GM21529 (cell line): ENCODE measurements at regions not wholly inside any gene's neighbourhood (a gene's known extent, or its start where the extent isn't known, plus 50 kb on each side); places are given as distances from the start of the nearest gene placed in this dataset.
A peak's percentile ranks its signal among the peaks of the same experiment; 100 is the strongest.

ENCODE experiments used
- ATAC-seq: cut with Tn5 transposase; IDR thresholded peaks from one replicate; pipeline ENCODE4 v1.9.1; 2021; ENCODE audit not compliant: unreplicated experiment

- no peak for ATAC-seq
These were observed 119.0 kb upstream of the WDR17 start for GRCh38 chr4:175946472-175947116.

- ATAC-seq: no peak
These were observed 118.4 kb upstream of the WDR17 start for GRCh38 chr4:175947117-175947722.

DNA sequence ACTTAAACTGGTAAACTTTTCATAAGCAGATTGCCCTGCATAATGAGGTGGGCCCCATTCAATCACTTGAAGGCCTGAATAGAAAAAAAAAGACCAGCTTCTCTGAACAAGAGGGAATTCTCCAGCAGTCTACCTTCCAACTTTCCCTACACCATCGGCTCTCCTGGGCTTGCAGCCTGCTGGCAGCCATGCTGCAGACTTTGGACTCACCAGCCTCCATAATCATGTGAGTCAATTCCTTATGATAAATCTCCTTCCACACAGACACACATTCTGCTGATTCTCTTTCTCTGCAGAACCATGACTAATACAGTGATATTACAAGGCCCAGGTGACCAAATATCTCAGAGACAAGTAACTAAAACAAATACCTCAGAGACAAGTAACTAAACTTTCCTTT is 113.8 kb upstream of the WDR17 start:
- no peak for ATAC-seq

DNA sequence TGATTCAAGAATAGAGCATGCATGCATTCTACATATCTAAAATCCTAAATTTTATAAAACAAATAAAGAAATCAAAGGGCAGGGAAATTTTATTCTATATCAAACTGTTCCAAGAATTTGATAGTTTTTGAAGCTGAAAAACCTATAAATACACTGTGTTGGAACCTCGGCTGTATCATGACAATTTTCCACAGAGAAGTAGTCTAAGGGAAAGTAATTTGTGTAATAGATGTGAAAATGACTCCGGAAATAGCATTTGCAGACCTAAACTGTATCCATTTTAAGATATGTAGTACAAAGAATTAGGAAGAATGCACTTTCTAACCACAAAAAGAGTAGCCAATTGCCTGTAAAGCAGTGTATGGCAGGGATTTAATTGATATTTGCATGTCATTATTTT is 112.5 kb upstream of the WDR17 start:
- ATAC-seq: no peak

DNA sequence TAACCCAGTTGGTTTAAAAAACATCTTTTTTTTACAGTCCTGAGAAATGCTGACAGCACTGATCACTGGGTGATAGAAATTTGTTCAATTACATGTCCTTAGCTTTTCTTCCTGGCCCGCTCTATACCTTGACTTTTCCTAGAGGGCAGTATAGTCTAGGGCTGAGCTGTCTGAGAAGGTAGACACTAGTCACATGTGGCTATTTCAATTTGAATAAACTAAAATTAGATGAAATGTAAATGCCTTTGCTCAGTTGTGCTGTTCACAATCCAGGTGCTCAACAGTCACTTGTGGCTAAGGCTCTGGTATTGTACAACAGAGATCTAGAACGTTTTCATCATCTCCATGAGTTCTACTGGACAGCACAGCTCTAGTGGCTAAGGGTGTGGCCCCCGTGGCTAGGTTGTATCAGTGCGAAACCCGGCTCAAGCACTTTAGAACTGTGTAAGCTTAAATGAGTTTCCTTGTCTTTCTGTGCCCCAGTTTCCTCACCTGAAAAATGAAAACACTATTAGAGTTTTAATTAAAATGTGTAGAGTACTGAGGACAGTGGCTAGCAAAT is 111.6 kb upstream of the WDR17 start:
- peak; percentile 89 for ATAC-seq

- ATAC-seq: no peak
These were observed 111.0 kb upstream of the WDR17 start for GRCh38 chr4:175954685-175955084.

DNA sequence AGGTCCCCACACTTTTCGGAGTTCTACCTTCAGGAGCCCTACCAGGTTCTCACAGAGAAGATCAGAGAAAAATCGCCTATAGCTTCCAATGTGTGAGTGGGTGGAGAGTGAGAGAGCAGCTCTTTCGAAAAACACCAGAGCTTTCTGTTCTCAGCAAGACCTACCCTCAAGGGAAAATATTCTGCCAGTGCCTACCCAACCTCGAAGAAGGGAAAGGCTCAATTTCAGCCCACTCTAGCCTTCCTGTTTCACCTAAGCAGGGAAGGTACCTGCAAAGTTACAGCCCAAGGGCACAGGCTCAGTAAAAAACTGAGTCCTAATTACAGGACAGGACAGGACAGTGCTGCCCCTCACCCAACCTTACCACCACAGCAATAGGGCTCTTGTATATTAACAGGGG is 104.0 kb upstream of the WDR17 start:
- peak; percentile 94 for ATAC-seq

GRCh38 chr4:175970072-175970471 is 95.6 kb upstream of the WDR17 start:
- no peak for ATAC-seq

DNA sequence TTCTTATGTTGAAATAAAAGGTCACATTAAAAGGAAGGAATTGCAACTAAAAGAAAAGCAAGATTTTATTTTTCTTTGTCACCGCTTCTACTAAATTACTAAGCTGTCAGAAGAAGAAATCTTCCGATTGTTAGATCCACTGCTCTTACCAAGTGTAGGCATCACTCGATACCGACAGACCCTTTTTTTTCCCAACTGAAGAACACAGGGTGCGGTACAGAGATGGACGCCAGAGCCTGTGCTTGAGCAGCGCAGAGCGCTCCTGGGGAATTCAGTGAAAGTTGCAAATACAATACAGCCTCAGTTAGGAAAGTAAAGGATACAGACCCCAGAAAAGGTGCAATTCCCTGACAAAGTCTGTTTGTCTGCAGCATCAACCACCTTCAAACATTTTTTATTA is 94.9 kb upstream of the WDR17 start:
- no peak for ATAC-seq

GRCh38 chr4:175971388-175972179 is 94.1 kb upstream of the WDR17 start:
- ATAC-seq: no peak

- no peak for ATAC-seq
These were observed 92.4 kb upstream of the WDR17 start for GRCh38 chr4:175973027-175973923.

DNA sequence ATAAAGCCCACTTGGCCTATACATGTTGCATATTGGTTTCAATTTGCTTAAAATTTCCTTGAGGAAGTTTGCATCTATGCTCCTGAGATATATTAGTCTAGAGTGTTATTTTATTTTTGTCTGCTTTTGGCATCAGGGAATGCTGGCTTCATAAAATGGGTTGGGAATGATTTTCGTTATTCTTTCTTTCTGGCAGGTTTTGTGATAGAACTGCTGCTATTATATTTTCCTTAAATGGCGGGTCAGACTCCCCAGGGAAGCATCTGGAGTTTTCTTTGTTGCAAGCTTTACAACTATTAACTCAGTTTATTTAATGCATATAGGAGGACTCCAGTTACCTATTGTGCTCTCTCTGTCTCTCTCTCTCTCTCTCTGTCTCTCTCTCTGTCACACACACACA is 82.0 kb upstream of the WDR17 start:
- no peak for ATAC-seq

DNA sequence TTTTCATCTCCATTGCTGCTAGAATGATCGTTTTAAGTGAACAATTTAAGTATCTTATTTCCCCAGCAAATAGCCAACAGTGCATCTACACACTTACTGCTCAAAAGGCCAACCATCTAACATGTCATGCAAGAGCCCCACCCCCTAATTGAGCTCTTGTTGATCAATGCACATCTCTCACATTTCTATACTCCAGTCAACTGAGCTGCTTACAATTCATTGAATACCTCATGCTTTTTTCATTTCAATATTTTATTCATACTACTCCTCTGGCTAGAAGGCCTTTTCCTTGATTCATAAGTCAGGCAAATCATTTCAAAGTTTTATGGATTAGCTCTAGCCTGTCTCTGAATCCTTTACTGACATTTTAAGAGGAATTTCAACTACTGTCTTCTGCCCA is 79.0 kb upstream of the WDR17 start:
- ATAC-seq: no peak

DNA sequence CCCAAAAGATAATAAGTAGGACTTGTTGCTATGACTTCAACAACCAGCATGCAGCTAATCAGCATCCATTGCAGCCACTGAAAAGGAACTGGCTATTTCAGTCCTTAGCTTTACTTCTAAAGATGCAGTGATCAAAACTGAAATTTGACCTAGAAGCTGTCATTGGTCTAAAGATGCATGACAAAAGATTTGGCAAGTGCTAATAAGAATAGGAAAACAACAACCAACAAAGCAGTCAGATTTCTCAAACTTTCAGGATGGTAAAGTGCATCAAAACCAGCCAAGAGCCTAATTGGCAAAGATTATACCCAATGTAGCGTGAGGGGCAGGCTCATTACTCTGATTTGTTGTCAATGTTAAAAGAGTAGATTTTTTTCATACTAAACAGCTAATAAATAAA is 77.1 kb upstream of the WDR17 start:
- no peak for ATAC-seq

DNA sequence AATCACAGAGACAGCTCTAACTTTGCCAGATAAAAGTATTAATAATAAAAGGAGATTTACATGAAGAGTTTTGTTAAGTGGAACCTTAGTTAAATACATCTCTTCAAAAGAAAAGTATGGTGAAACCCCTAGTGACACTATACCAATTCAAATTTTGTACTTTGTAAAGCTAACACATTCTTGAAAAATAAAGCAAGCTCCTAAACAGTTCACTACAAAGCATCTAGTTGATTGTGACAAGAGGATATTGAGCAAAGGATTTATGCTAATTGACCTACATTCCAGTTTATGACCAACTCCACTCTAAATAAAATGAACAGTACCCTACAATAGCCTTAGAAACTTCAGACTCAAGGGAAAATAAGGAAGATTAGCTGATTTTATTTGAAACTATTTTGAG is 69.4 kb upstream of the WDR17 start:
- ATAC-seq: no peak

- ATAC-seq: no peak
These were observed 68.3 kb upstream of the WDR17 start for GRCh38 chr4:175997291-175997690.

- ATAC-seq: no peak
These were observed 66.9 kb upstream of the WDR17 start for GRCh38 chr4:175998782-175999181.

GRCh38 chr4:175999944-176000343 is 65.7 kb upstream of the WDR17 start:
- no peak for ATAC-seq

DNA sequence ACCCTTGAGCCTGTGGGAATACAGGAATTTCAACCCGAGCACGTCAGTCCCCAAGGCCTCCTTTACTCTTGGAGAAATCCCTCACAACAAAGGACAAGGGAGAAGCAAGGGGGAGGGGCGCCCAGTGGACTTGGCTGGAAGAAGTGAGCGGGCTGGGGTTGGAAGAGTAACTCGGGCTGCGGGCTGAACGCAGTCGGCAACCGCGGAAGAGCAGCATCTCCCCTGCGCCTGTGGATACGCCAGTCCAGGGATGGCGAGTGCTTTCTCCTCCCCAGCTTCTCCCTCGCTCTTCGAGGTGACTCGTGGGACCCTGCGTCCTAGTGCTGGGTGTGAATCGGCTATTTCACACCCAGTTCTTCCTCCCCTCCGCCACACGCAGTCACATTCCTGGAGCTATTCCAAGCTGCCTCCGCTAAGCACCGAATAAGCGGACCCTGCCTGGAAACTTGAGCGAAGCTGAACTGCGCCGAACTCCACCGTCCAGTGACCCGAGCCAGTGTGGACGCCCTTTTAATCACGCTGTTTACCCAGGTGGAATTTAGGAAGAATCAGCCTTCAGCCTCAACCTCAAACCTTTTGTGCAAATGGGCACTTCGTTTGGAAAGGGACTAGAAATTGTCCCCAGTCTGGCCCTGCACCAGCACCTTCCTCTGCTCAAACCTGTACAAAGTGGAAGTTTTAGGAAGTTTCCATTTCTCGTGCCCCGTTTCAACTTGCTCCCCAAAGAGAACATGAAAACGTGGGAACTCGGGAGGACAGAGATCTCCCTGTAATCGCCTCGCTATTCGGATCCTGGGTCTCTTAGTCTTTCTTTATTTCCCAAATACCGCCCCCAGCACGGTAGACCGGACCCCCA is 64.3 kb upstream of the WDR17 start:
- peak; percentile 9 for ATAC-seq

DNA sequence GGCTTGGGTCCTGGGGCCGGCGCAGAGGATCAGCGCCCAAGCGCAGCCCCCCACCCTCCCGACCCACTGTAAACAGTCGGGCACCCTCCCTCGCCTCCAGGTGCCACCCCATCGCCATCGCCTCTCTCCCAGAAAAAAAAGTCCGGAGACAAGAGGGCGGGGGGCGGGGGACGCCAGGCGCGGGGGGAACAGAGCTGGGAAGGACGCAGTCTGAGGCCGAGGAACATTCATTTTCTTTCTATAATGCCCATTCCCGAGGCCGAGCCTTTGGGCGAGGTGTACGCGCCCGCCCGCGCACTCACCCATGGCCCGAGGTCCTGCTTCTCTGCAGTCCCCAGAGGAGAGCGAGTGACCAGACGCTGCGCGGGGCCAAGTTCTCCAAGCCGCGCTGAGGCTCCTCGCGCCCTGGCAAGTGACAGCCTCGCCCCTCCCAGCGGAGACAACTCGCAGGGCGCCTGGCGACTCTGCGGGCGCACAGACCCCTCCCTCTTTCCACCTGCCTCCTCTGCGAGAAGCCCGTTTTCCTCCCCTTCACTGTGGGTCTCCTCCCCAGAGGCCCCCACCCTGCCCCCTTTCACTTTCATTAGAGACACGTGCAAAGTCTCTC is 63.5 kb upstream of the WDR17 start:
- peak; percentile 74 for ATAC-seq
